CD1c-positive myeloid dendritic cell (primary cell): ENCODE measurements at regions not wholly inside any gene's neighbourhood (a gene's known extent, or its start where the extent isn't known, plus 50 kb on each side); places are given as distances from the start of the nearest gene placed in this dataset.
A peak's percentile ranks its signal among the peaks of the same experiment; 100 is the strongest.

Experiments
- DNase-seq: peaks from one replicate; pipeline ENCODE4 v3.0.0-alpha.2; 2016; ENCODE audit errors: extremely low spot score

DNA sequence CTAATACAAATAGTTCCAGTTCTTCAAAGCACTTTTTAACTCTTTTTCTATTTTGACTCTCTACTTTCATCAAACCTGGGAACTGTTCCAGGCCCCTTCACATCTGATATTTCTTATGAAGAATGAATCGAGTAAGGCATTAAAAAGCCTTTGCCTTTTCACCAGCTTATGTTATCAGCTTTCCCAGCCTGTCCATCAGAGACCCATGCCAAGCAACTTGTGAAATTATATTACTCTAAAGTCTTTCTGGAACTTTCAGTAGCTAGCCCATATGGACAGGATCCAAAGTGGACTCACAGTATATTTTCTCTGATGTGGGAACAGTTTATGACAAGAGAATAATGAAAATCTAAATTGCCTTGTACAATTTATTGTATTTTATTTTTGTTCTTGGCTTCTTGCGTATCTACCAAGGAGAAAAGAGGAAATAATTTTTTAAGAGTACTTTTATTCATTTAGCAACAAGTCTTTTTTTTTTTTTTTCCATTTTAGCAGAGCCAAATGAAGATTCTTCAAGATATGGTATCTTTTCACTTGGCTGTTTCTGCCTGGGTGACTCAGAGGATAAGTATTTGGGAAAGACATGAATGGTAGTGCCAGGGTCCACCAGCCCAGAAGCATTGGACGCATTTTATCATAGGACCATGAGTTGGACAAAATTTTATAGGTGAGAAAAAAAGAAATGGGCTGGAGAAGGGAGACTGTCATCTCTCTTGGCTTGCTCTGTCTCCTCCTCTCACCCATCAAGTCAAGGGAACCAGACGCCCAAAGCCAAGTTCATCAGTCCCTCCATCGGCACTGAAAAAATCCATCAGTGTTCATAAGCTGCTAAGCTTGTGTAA is 195.8 kb upstream of the NEBL start:
- no peak for DNase-seq

DNA sequence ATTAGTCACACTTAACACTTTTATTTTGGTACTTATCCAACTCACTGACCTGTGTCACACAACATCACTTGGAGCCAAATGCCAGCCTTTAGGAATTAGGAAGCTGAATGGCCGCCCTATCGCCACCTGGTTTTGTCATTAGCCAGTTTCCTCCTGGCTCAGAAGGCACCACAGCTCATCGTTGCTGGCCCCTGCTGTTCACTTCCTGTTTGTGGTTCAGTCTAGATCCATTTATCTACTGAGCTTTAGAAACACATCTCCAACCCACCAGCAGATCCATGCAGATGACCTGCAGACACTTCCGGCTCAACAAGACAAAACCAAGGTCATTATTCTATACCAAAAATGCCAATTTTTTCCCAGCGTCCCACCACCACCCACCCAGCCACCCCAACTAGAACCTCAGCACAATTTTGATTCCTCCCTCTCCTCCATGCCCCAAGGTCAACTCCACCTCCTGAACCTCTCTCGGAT is 193.5 kb upstream of the NEBL start:
- no peak for DNase-seq

DNA sequence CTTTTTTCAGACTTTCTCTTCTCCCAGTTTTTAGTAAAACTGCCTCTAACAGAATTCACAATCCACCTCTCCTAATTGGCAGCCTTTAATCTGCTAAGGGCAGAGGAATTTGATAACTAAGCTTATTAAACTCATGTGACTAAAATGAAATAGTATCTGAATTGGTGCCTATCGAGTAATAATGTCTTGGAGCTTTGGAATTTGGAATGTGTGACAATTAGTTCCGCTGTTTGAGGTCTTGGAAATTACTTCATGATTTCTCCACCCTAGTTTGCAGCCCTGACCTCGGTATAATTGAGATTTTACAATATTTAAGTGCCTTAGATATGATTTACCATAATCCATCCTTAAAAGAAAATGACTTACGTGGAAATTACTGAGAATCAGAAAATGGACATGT is 190.4 kb upstream of the NEBL start:
- no peak for DNase-seq

DNA sequence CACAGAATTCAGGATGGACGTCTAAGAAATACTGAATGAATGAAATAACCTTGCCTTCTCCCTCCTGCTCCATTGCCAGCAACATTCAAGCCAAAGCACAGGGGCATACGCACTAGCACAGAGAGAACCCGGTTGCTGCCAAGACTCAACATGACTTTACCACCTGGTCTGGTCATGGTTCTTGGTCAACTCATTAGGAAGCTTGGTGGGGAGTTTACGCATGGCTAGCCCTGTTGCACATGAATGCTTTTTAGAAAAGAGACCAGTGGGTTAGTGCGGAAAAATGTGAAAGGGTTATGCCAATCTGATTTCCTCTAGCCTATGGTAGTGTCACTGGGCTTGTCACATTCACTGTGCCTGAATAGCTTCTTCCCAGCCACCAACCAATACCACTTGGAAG is 187.6 kb upstream of the NEBL start:
- DNase-seq: no peak

DNA sequence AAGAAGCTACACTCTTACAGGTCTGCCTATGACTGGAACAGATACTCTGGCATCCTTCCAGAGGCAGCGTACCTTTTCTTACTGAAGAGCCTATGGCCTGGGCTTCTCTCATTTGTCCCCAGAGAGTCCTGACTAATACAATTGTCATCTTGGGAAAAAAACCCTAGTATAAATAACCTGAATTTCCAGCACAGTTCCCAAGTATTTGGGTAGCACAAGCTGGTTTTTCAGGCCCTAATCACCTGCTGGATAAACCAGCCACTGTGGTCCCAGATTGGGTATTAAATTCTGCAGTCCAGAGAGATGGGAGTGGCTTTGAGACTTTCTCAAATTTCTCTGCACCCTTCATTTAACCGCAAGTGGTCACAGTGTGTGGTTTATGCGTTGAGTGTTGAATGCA is 186.8 kb upstream of the NEBL start:
- no peak for DNase-seq

DNA sequence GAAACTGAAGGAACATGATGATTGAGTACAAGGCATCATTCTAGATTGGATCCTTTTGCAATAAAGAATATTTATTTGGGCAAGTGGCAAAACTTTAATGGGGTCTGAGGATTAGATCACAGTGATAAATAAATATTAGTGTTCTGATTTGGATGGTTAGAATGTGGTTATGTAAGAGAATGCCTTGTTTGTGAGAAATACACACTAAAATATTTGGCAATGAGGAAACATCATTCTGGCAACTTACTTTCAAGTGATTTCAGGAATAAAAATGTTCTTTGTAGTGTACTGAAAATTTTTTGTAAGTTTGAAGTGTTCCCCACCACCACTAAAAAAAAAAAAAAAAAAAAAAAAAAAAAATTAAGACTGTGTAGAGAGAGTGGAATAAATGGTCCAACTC is 185.1 kb upstream of the NEBL start:
- no peak for DNase-seq

DNA sequence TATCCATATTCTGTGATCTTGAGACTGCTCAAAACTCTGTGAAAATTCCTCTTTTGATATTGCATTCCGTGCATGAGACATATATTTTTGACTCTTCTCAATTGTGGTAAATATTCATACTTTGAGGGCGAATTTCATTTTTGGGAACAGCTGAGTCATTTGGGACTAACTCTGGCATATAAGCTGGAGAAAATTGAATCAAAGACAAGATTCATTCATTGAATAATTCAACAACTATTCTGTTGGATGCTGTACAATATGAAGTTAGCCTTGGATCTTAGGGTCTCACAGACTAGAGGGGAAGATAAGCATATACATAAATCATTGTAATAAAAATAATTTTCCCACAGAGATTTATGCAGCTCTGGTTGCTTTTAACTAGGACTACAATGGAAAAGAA is 183.2 kb upstream of the NEBL start:
- no peak for DNase-seq

DNA sequence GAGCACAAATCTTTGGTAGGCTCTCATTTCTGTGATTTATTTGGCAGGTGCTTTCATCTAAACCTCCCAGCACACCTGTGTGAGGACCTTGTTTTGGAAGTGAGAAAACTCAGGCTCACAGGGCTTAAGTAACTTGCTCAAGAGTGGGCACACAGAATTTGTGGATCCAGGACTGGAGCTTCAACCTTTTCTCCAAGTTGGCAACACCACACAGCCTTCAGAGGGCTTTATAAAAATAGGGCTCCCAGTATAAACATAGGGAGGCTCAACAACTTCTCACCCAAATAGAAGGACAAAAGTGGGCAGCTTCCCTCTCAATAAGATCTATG is 182.2 kb upstream of the NEBL start:
- no peak for DNase-seq

DNA sequence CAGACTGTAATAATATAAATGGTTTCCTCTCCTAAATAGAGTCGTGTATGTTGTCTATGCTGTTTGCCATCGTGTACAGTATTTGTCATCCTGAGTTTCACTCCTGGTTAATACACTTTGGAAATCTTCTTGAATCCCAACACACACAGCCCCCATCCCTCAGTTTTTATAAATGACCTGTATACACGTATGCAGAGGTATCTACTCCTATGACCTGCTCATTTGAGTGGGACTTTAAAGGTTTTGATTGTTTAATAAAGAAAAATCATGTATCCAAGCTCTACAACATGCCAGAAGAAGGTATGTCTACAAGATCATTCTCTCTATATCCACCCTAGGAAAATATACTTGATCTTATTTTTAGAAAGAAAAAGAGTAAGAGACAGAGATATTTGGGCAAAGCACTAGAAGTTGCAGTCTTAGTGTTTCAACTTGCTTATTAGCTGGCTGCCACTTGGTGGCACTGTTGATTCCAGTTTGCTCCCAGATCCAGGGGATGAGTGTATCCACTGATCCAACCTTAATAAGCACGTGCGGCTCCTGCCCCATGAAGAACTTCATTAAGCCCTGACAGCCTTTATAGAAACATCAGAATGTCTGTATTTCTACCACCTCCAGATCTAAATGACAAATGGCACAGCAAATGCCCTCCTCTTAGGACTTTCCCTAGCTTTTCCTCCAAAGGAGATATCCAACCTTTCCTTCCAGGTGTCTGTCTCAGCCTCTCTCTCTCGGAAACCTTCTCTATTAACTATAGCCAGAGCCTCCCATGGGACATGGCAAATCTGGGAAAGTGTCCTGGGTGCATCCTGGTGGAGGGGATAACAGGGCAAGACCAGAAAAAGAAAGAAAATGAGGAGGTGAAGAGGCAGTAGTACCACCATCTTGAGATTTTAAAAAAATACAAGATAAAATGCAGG is 181.6 kb upstream of the NEBL start:
- DNase-seq: peak; percentile 29

DNA sequence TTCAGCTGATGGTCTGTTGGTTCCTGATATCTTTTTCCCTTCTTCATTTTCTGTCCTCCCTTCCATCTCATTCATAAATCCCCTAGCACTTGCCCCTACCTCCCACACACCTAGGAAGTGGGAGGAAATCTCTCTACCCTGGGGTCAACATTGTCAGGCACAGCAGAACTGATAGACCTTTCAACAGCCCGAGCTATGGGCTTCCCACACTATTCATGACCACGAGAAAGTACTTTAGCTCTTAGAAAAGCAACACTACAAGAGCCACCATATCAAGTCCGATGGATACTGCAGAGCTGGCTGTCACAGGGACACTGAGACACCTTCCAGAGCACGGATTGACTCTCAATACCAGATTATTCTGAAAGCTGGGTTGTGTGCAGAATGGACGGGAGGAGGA is 180.6 kb upstream of the NEBL start:
- DNase-seq: no peak

DNA sequence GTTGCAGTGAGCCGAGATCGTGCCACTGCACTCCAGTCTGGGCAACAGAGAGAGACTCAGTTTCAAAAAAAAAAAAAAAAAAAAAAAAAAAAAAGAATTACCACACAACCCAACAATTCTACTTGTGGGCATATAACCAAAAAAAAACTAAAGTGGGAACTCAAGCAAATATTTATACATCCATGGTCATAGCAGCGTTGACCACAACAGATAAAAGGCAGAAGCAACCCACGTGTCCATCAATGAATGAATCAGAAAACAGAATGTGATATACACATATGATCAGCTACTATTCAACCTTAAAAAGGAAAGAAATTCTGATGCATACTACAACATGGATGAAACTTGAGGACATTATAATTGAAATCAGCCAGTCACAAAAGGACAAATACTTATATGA is 179.3 kb upstream of the NEBL start:
- no peak for DNase-seq

DNA sequence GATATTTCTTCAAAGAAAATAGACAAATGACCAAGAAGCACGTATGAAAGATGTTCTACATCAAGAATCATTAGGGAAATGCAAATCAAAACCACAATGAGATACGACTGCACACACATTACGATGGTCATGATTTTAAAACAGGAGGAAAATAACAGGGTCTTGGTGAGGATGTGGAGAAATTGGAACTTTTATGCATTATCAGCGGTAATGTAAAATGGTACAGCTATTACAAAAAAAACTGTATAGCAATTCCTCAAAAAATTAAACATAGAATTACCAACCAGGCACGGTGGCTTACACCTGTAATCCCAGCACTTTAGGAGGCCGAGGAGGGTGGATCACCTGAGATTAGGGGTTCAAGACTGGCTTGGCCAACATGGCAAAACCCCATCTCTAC is 178.8 kb upstream of the NEBL start:
- no peak for DNase-seq

DNA sequence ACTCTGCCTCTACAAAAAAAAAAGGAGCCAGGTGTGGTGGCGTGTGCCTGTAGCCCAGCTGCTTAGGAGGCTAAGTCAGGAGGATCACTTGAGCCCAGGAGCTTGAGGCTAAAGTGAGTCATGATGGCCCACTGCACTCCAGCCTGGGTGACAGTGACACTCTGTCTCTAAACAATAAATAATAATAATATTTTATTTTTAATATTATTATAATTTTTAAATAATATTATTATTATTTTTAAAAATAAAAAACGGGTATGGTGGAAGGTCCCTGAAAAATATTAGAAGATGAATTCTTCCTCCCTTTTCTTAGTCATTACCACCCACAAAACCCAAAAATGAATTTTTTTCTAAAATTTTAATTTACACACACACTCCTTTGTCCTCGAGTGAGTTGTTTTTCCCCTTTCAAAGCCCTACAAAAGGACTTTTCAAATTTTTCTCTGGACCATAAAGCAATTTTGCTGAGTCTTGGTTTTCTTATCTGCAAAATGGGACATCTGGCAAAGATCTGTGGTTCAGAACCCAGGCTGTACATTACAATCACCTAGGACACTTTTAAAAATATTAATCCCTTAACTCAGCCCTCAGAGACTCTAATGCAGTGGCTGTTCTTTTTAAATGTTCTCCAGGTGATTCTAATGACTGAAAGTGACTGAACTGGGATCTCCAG is 174.0 kb upstream of the NEBL start:
- no peak for DNase-seq

DNA sequence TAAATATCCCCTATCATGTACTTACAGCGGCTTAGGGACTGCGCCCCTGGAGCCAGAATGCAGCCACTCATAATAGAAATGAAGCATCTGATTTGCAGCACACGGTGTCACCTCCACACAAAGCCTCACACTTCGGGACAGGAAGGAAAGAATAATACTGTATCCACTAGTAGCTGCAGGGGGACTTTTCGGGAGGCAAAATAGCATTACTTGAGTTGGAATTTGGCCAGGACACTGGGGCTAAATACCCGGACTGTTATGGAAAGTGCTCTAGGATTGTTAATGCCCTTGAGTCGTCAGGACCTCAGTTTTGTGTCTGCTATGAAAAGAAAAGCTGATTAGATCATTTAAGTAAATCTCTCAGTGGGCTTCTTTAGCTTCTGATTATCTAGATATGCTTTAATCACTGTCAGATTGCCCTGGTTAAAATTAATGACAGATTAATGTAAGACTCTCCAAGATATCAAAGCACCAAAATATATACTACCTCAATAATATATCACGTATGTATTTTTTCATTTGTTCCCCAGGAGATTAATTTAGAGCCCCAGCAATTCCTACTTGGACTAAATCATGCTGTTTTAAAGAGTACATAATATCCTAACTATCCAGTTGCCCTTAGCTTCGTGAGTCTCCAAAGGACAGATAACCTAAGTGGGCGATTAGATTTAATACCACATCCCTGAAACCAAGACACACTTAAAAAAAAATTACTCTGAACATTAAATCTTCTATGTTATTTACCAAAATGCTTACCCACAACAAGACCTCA is 173.0 kb upstream of the NEBL start:
- no peak for DNase-seq

DNA sequence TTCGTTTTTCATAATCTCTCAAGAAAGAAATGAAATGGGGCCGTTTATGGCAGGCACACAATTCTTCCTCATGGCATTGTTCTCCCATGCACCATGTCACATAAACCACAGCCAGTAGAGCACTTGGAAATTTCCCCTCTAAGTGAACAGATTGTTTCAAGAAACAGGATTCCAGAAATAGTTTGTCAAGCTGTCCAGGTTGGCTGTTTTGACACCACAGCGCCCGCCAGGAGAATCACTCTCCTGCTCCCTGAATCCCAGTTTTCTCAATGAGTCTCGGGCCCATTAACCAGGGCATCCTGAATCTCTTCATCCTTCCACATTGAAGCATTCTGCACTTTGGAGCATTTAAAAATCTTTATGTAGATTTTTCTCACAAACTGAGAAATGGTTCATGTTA is 172.2 kb upstream of the NEBL start:
- DNase-seq: no peak

DNA sequence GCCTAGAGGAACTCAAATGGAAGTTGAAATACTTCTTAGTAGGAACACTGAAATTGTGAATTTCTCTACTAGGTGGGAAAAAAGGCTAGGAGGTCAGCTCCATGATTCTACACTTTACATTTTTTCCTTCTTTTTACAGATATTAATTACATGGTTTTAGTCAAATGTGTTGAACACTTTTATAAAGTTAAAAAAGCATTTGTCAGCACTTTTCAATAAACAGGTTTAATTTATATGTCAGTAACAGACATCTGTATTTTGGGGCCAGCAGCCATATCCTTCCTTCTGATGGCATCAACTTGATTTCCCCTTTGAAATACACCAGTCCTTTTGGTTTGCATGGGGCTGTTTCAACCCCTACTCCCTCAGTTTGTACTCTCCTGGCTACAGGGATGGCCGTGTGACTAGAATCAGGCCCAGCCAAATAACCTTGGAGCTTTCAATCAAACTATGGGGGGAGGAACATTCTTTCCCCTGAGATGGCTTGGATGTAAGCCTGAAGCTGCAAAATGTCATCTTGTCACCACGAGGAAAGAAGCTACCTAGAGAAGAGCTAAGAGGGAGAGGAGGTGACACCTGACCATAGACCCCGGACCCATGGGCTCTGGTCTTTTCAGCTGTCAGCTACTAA is 171.0 kb upstream of the NEBL start:
- DNase-seq: no peak

DNA sequence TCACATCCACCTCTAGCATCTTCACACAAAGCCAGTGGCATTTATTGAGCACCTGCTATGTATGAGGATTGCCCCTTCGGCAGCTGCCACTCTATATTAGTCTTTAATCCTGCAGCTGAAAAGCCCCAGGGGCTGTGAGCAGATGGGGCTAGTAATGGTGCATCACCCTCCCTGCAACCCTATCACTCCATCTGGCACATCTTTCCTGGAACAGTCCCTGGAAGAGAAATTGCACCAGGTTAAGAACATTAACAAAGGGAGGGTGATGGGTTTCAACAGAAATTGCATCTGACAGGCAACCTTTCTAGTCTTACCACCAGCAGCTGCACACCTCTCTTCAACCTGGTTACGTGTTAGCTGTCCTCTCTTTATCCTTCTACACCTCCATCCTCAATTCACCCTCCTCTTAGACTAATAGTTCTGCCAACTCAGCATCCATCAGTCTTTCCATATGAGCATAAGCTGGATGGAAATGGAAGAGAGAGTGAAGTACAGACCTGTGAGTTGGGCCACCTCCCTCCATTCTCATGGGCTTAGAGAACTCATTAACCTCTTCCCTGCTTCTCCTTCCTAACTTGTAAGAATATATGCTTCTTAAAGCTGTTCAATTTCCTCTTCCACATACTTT is 168.6 kb upstream of the NEBL start:
- DNase-seq: no peak

DNA sequence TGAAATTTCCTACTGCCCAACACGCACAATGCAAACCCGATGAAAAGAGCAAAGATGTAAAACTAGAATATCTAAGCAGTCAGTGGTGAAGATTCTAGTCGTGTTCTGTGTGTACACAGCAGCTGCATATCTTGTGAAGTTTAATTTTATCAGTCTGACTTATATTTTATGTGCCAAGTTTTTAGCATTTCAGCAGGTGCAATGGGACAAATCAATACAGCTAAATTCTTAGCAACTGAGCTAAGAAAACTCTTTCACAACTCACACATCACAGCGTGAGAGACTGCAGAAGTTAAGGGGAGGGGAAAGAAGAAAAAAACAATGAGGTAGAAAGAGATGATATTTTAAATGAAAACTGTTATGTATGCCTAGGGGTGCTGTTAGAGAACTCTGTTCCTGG is 164.9 kb upstream of the NEBL start:
- no peak for DNase-seq

DNA sequence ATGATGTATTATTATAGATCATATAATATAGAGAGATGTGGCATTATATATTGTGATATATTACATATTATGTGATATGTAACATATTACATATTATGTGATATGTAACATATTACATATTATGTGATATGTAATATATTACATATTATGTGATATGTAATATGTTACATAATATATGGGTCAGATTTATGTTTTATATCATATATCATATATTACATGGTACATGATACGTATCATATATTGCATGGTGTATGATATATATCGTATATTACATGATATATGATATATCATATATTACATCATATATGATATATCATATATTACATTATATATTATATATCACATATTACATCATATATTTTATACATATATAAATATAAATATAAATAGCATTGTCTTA is 164.1 kb upstream of the NEBL start:
- no peak for DNase-seq

DNA sequence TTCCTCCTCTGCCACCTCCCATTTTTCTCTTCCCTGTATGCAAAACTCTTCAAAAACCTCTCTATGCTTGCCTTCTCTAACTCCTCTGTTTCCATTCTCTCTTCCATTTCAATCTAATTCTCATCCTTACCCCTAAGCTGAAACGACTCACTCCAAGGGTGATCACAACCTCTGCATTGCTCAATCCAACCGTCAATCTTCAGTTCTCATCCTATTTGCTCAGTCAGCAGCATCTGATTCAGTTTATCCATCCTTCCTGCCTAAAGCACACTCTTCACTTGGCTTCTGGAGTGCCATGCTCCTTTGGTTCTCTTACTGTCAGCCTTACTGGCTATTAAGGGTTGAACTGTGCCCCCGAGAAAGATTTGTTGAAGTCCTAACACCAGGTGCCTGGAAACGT is 163.5 kb upstream of the NEBL start:
- DNase-seq: no peak

DNA sequence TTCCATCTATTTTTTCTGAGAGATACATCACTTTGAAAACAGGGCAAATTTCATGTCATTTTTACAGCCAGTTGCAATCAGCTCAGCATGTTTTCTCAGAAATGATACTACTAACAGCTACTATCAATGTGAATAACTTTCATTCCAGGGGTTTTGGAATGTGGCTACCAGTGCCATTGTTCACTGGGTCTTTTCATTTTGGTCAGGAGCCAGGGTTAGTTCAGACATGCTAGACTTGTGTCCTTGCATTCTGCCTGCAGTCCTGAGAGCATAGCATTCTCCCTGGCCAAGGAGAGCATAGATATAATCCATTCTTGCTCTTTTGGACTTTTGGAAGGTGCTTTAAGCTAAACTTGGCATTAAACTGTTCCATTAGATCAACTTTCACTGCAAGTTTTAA is 160.9 kb upstream of the NEBL start:
- DNase-seq: no peak
